IPS DF 19.7 (cell line): ENCODE measurements at regions not wholly inside any gene's neighbourhood (a gene's known extent, or its start where the extent isn't known, plus 50 kb on each side); places are given as distances from the start of the nearest gene placed in this dataset.

ENCODE experiments used
- DNase-seq: peaks from one replicate; pipeline ENCODE4 v3.0.0-alpha.2; 2013; ENCODE audit warnings: low read depth, low spot score

GRCh38 chr4:175871774-175872405 lies 59.8 kb upstream of the GPM6A start:
- no peak for DNase-seq

- no peak for DNase-seq
Observed at GRCh38 chr4:175873707-175874106, 61.6 kb upstream of the GPM6A start.

DNA sequence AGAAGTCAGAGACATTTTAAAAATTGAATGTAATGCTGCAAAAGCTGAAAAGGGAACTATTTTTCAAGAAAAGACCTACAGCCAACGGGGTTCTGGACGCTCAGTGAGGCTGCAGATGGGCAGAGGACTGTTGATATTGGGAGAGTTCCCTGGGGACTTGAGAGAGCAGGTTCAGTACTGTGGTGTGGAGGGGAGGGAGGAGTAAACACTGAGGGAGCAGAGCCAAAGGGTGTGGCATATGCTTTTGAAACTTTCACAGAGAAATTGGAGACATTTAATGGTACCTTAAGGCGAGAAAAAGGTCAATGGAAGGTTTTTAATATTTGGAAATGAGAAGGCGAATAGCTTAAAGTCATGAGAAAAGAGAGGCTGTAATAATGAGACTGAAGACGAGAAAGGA lies 62.2 kb upstream of the GPM6A start:
- DNase-seq, result no peak

DNA sequence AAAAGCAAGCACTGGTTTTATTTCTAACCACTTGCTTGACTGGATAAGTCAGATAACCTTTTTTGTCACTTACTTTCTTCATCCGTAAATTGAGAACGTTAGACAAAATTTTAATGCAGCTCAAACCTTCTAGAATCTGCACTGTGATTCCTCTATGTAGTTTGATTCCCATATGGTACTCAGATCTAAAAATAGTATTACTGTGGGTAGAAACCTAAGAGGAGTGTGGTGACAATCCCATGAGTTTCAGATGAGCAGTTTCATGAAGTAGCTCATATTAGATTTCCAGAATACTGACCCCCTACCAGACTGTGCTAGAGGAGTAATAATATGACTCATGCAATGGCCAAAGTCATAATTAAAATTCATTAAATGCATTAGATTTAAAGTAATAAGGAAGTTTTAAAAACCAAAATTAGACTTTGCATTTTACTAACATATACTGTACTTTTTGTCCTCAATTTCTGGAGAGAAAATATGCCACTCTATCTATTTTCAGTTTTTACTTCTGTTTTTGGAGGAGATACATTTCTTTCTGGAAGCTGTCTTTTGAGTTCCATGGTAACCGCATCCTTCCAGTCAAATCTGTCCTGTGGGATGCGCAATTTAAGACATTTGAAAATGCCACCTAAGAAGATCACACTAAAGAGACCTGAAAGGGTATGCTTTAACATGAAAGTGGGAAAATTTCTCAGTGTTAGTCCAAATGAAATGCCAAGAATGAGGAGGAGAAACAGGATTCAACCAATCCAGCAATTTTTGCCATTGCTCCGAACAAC lies 64.1 kb upstream of the GPM6A start:
- DNase-seq, result no peak

DNA sequence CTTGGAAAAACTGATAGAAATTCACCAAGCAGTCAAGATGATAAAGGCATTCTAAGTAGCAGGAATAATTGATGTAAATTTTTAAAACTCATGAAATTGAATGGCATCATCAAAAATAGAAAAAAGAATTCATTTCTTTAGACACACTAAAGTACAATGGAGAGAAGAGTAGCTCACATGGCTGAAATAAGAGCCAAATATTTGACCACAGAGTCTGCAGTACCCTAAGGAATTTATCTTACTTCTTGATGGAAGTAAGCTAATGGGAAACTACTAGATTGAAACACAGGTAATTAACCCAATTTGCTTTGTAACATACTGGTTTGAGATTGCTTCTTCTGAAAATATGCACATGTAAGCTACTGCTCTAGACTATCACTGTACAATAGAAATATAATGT lies 70.8 kb upstream of the GPM6A start:
- DNase-seq, result no peak

DNA sequence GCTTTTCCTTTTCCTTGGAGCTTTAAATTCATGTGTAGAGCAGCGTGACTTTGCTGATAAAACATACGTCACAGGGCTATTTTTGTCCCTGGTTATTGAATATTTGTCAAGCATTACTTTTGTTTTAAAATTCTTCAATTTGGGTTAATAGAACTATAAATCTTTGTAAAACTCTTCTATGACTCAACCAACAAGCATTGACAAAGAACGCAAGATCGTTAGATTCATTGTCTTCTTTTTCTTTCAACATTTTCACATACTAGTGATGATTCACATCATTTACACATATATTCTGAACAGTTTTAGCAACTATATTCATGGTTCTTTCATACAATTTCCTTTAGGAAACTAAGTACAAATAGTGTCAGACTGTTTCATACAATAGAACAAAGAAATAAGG lies 72.0 kb upstream of the GPM6A start:
- no peak for DNase-seq

DNA sequence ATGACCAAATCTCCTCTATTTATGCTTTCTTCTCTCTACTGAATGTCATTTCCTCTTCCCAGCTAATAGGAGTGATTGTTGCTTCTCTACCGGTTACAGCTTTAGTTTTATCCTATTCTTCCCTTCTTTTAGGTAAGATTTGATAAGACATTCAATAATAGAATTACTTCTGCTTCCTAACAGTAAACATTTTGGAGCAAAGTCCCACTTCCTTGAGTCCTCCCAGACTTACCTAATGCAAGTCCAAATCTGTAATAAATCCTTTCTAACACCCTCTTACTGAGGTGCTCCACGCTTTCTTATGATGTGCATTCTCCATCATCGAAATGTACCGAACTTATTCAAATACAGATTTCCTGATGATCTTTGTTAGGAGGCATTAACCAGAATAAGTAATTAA lies 79.2 kb upstream of the GPM6A start:
- DNase-seq, result no peak

DNA sequence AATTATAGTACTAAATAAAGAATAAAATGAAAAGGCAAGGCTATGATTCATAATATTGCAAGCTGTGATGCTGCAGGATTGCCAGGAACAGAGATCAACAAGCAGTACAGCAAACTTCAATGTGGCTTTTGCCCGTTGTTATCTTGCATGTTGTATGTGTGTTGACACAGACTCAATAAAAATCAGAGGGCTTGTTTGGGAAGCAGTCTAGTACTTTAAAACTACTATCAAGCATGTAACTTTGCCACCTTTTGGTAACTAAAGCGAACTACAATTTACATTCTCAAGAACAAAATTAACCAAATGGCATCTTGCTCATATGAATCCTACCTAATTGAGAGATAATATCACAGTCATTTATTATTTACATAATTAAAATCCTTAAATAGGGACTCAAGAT lies 79.8 kb upstream of the GPM6A start:
- no peak for DNase-seq

- DNase-seq, result no peak
Observed at GRCh38 chr4:175905925-175906324, 93.9 kb upstream of the GPM6A start.

- DNase-seq, result no peak
Observed at GRCh38 chr4:175906384-175906783, 94.3 kb upstream of the GPM6A start.

GRCh38 chr4:175910700-175911099 lies 98.6 kb upstream of the GPM6A start:
- DNase-seq, result no peak

DNA sequence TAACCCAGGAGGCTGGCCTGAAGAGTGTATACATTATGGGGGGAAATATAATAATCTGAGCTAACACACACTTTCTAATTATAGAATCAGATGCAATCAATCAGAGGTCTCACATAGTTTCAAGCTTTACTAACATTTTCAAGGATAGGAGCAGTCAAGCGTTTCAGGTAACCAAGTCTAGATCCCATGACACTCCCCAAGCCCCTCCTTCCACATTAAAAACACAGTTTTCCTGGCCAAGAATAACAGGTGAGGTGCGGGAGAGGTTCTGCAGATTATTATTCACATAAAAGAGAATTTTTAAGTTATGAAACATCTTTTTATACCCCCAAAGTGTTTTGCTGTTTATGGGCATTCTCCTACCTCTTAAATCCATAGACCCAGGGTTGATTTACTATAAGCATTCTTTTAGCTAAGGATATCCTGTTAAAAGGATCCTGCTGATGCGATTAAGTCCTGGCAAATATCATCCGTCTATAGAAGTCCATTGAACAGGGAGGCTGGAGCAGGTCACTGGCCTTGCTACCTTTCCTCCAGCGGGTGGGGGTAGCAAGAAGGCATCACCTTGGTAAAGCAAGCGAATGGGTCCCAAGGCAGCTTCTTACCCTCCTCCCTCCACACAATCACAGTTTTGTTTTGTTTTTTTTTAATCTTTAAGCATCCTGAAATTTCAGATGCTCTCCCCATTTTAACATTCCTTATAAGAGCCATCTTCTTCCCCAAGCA lies 104.7 kb upstream of the GPM6A start:
- no peak for DNase-seq

GRCh38 chr4:175927121-175927520 lies 115.1 kb upstream of the GPM6A start:
- DNase-seq, result no peak

DNA sequence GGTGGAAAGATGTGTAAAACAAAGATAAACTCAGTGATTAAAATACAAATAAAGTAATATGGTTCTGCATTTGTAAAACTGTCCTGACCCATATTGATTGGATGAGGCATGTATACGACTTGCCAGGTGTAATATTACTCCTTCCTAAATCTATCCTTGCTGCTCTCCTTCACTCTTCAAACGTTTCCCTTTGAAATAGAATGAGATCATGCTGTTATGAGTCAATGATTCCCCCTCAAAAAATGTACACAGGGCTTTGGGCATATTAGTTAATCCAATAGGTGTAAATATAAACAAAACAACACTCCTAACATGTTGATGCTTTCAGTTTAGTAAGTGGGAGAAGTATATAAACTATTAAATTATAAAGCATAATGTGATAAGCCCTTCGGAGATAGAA lies 117.4 kb upstream of the GPM6A start:
- no peak for DNase-seq

DNA sequence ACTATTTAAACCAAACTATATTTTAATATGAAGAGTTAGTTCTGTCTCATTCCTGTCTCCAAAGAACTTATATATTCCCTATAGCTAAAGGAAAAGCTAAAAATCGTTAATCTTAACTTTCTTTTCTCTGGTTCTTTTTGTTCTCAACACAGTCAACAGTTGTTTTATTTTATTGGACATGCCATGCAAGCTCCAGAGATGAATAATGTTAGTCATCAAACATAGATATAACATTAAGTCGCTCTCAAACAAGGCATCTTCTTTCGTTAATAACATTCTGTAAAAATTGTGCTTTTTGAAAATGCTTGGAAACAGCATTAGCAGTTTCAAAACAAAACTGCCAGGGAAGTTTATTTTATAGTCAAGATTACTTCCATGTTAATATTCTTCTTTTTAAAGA lies 117.9 kb upstream of the GPM6A start:
- DNase-seq, result no peak

- no peak for DNase-seq
Observed at GRCh38 chr4:175930471-175930870, 118.4 kb upstream of the GPM6A start.

GRCh38 chr4:175932116-175932515 lies 120.1 kb upstream of the GPM6A start:
- DNase-seq, result no peak

- DNase-seq, result no peak
Observed at GRCh38 chr4:175934506-175934905, 122.4 kb upstream of the GPM6A start.

DNA sequence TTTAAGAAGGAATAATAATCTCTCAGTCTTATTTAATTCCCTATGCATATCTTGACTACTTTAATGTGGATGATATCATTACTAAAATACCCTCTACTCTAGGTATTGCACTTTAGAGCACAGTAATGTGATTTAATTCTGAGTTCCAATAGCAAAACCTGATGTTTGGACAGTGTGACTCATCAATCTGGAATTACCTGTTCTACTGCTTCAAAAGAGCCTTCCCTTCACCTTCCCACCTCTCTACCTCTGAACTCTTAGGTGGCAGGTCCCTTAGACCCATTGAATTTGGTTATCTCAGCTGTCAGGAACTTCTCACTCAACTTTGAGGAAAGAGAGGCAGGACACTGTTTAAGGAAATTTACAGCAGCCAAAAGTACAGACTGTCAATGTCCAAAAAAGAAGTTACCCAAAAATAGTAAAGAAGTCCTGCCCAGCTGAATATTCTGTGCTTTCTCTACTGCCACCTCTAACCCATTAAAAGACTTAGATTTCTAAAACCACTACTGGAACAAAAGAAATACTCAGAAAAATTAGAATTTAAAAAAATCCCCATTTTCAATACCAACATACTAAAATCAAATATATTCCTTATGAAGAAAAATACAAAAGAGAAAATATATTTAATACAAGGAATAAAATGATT lies 123.1 kb upstream of the GPM6A start:
- DNase-seq, result peak; percentile 52

GRCh38 chr4:175944126-175944910 lies 121.3 kb upstream of the WDR17 start:
- DNase-seq, result no peak

- no peak for DNase-seq
Observed at GRCh38 chr4:175946472-175947116, 119.0 kb upstream of the WDR17 start.
